GM12873 (cell line): ENCODE measurements at regions not wholly inside any gene's neighbourhood (a gene's known extent, or its start where the extent isn't known, plus 50 kb on each side); places are given as distances from the start of the nearest gene placed in this dataset.

Experiments
- CTCF ChIP-seq: IDR thresholded peaks from 2 replicates; pipeline ENCODE4 v1.5.1; 2012; ENCODE audit warnings: low read depth, mild to moderate bottlenecking, moderate library complexity, low read length, control low read depth; ENCODE audit not compliant: insufficient read depth; ENCODE audit errors: missing control alignments

- no peak for TF ChIP-seq CTCF
Observed at GRCh38 chr6:102885165-102885564, 1491.7 kb downstream of the GRIK2 start.

- no peak for TF ChIP-seq CTCF
Observed at GRCh38 chr6:102853249-102853955, 1459.9 kb downstream of the GRIK2 start.

- no peak for TF ChIP-seq CTCF
Observed at GRCh38 chr6:102848796-102849195, 1455.3 kb downstream of the GRIK2 start.

- TF ChIP-seq CTCF: no peak
Observed at GRCh38 chr6:102848210-102848609, 1454.7 kb downstream of the GRIK2 start.

- no peak for TF ChIP-seq CTCF
Observed at GRCh38 chr6:102841060-102841459, 1447.6 kb downstream of the GRIK2 start.

GRCh38 chr6:102832021-102832420 is 1438.5 kb downstream of the GRIK2 start:
- TF ChIP-seq CTCF: no peak

- TF ChIP-seq CTCF: no peak
Observed at GRCh38 chr6:102820098-102820497, 1426.6 kb downstream of the GRIK2 start.
